Adrenal gland (tissue), 5 donors: ENCODE measurements at regions not wholly inside any gene's neighbourhood (a gene's known extent, or its start where the extent isn't known, plus 50 kb on each side); places are given as distances from the start of the nearest gene placed in this dataset.

Experiments
- POLR2A ChIP-seq, 2 donors: fragments of 450-650 bp; IDR thresholded peaks; one replicate each; pipeline ENCODE4 v1.6.1; 2017; ENCODE audit warnings: antibody characterized with exemption in 2 of 2, mild to moderate bottlenecking in 2 of 2, moderate library complexity in 1 of 2
- TF ChIP-seq, protein P1 (sequence below), 6 experiments: fragments of 450-650 bp in 4 of 6; fragments of 200-600 bp in 2 of 6; sonication (generic) in 1 of 6; IDR thresholded peaks; 1 replicate in 5 of 6; 2 replicates in 1 of 6; pipeline versions ENCODE4 v1.5.1 to v1.8.0; 2016 to 2021; ENCODE audit warnings: antibody characterized with exemption in 6 of 6, mild to moderate bottlenecking in 2 of 6, moderate library complexity in 1 of 6
- donor health status: DM: no; HTN: no; CAD: no.

GRCh38 chr3:146685050-146685814 is 80.1 kb upstream of the PLSCR5 start:
- TF ChIP-seq, protein P1, sequence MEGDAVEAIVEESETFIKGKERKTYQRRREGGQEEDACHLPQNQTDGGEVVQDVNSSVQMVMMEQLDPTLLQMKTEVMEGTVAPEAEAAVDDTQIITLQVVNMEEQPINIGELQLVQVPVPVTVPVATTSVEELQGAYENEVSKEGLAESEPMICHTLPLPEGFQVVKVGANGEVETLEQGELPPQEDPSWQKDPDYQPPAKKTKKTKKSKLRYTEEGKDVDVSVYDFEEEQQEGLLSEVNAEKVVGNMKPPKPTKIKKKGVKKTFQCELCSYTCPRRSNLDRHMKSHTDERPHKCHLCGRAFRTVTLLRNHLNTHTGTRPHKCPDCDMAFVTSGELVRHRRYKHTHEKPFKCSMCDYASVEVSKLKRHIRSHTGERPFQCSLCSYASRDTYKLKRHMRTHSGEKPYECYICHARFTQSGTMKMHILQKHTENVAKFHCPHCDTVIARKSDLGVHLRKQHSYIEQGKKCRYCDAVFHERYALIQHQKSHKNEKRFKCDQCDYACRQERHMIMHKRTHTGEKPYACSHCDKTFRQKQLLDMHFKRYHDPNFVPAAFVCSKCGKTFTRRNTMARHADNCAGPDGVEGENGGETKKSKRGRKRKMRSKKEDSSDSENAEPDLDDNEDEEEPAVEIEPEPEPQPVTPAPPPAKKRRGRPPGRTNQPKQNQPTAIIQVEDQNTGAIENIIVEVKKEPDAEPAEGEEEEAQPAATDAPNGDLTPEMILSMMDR (IDR thresholded peaks at IDR 0.05) = no peak
- TF ChIP-seq POLR2A (IDR thresholded peaks at IDR 0.05) = no peak
